ENCODE measurements at regions not wholly inside any gene's neighbourhood (a gene's known extent, or its start where the extent isn't known, plus 50 kb on each side); places are given as distances from the start of the nearest gene placed in this dataset.

- H3K36me3 Mint-ChIP-seq (ENCODE audit: low read depth) = no peaks in the 10 kb centered on the region
- no peak overlapping the region for H3K27ac Mint-ChIP-seq
- no peak overlapping the region for H3K4me3 Mint-ChIP-seq
- no peaks in the 10 kb centered on the region for H3K4me1 Mint-ChIP-seq (ENCODE audit: low read depth)
- no peaks in the 10 kb centered on the region for H3K9me3 Mint-ChIP-seq
- H3K27me3 Mint-ChIP-seq (ENCODE audit: low read depth) = peaks cover 25% of the 10 kb centered on the region
- no peak for DNase-seq (ENCODE audit: low spot score)
Observed at GRCh38 chr10:4385231-4385870, 440.7 kb upstream of the AKR1E2 start.

- H3K4me1 Mint-ChIP-seq (ENCODE audit: low read depth) = no peaks in the 10 kb centered on the region
- H3K27me3 Mint-ChIP-seq (ENCODE audit: low read depth) = peaks cover 18% of the 10 kb centered on the region
- H3K4me3 Mint-ChIP-seq = no peak overlapping the region
- H3K9me3 Mint-ChIP-seq = no peaks in the 10 kb centered on the region
- DNase-seq (ENCODE audit: low spot score) = no peak
- H3K36me3 Mint-ChIP-seq (ENCODE audit: low read depth) = no peaks in the 10 kb centered on the region
- H3K27ac Mint-ChIP-seq = no peak overlapping the region
Observed at GRCh38 chr10:4384245-4384644, 441.8 kb upstream of the AKR1E2 start.

GRCh38 chr10:4383651-4384098, 442.3 kb upstream of the AKR1E2 start:
- Mint-ChIP-seq H3K27ac (no peak overlapping the region), H3K4me3 (no peak overlapping the region), H3K36me3 (ENCODE audit: low read depth) (no peaks in the 10 kb centered on the region), H3K9me3 (no peaks in the 10 kb centered on the region), H3K27me3 (ENCODE audit: low read depth) (peaks cover 14% of the 10 kb centered on the region), H3K4me1 (ENCODE audit: low read depth) (no peaks in the 10 kb centered on the region)
- no peak for DNase-seq (ENCODE audit: low spot score)

GRCh38 chr10:4382811-4383210, 443.2 kb upstream of the AKR1E2 start:
- H3K27me3 Mint-ChIP-seq (ENCODE audit: low read depth) = peaks cover 11% of the 10 kb centered on the region
- DNase-seq (ENCODE audit: low spot score) = no peak
- H3K36me3 Mint-ChIP-seq (ENCODE audit: low read depth) = no peaks in the 10 kb centered on the region
- H3K4me1 Mint-ChIP-seq (ENCODE audit: low read depth) = no peaks in the 10 kb centered on the region
- no peak overlapping the region for H3K4me3 Mint-ChIP-seq
- H3K9me3 Mint-ChIP-seq = no peaks in the 10 kb centered on the region
- no peak overlapping the region for H3K27ac Mint-ChIP-seq

- H3K4me1 Mint-ChIP-seq (ENCODE audit: low read depth) = no peaks in the 10 kb centered on the region
- no peaks in the 10 kb centered on the region for H3K36me3 Mint-ChIP-seq (ENCODE audit: low read depth)
- no peaks in the 10 kb centered on the region for H3K9me3 Mint-ChIP-seq
- no peak for DNase-seq (ENCODE audit: low spot score)
- H3K27ac Mint-ChIP-seq = no peak overlapping the region
- H3K27me3 Mint-ChIP-seq (ENCODE audit: low read depth) = peaks cover 48% of the 10 kb centered on the region
- no peak overlapping the region for H3K4me3 Mint-ChIP-seq
Observed at GRCh38 chr10:4373612-4374011, 452.4 kb upstream of the AKR1E2 start.

- H3K27ac Mint-ChIP-seq = no peak overlapping the region
- no peak for DNase-seq (ENCODE audit: low spot score)
- H3K4me3 Mint-ChIP-seq = no peak overlapping the region
- peaks cover 52% of the 10 kb centered on the region for H3K27me3 Mint-ChIP-seq (ENCODE audit: low read depth)
- no peaks in the 10 kb centered on the region for H3K36me3 Mint-ChIP-seq (ENCODE audit: low read depth)
- no peaks in the 10 kb centered on the region for H3K9me3 Mint-ChIP-seq
- H3K4me1 Mint-ChIP-seq (ENCODE audit: low read depth) = no peaks in the 10 kb centered on the region
Observed at GRCh38 chr10:4373098-4373497, 452.9 kb upstream of the AKR1E2 start.

GRCh38 chr10:4372601-4373000, 453.4 kb upstream of the AKR1E2 start:
- H3K36me3 Mint-ChIP-seq (ENCODE audit: low read depth) = no peaks in the 10 kb centered on the region
- peaks cover 52% of the 10 kb centered on the region for H3K27me3 Mint-ChIP-seq (ENCODE audit: low read depth)
- no peak for DNase-seq (ENCODE audit: low spot score)
- no peak overlapping the region for H3K4me3 Mint-ChIP-seq
- no peaks in the 10 kb centered on the region for H3K9me3 Mint-ChIP-seq
- no peaks in the 10 kb centered on the region for H3K4me1 Mint-ChIP-seq (ENCODE audit: low read depth)
- no peak overlapping the region for H3K27ac Mint-ChIP-seq

- Mint-ChIP-seq H3K4me3 (no peak overlapping the region), H3K36me3 (ENCODE audit: low read depth) (no peaks in the 10 kb centered on the region), H3K9me3 (no peaks in the 10 kb centered on the region), H3K27me3 (ENCODE audit: low read depth) (peaks cover 51% of the 10 kb centered on the region), H3K27ac (no peak overlapping the region), H3K4me1 (ENCODE audit: low read depth) (no peaks in the 10 kb centered on the region)
- no peak for DNase-seq (ENCODE audit: low spot score)
Observed at GRCh38 chr10:4371691-4372295, 454.2 kb upstream of the AKR1E2 start.

- Mint-ChIP-seq H3K27me3 (ENCODE audit: low read depth) (peaks cover 42% of the 10 kb centered on the region), H3K27ac (no peak overlapping the region), H3K9me3 (no peaks in the 10 kb centered on the region), H3K36me3 (ENCODE audit: low read depth) (no peaks in the 10 kb centered on the region), H3K4me3 (no peak overlapping the region), H3K4me1 (ENCODE audit: low read depth) (no peaks in the 10 kb centered on the region)
- DNase-seq (ENCODE audit: low spot score) = no peak
Observed at GRCh38 chr10:4370376-4370775, 455.6 kb upstream of the AKR1E2 start.

GRCh38 chr10:4361581-4361980, 464.4 kb upstream of the AKR1E2 start:
- no peak overlapping the region for H3K27ac Mint-ChIP-seq
- no peak for DNase-seq (ENCODE audit: low spot score)
- peaks cover 1% of the 10 kb centered on the region for H3K4me1 Mint-ChIP-seq (ENCODE audit: low read depth)
- H3K36me3 Mint-ChIP-seq (ENCODE audit: low read depth) = no peaks in the 10 kb centered on the region
- H3K27me3 Mint-ChIP-seq (ENCODE audit: low read depth) = peaks cover 16% of the 10 kb centered on the region
- no peaks in the 10 kb centered on the region for H3K9me3 Mint-ChIP-seq
- H3K4me3 Mint-ChIP-seq = no peak overlapping the region

GRCh38 chr10:4359003-4359402, 467.0 kb upstream of the AKR1E2 start:
- Mint-ChIP-seq H3K27ac (no peak overlapping the region), H3K4me1 (ENCODE audit: low read depth) (peaks cover 11% of the 10 kb centered on the region), H3K36me3 (ENCODE audit: low read depth) (no peaks in the 10 kb centered on the region), H3K27me3 (ENCODE audit: low read depth) (peaks cover 18% of the 10 kb centered on the region), H3K4me3 (no peak overlapping the region), H3K9me3 (no peaks in the 10 kb centered on the region)
- no peak for DNase-seq (ENCODE audit: low spot score)

- Mint-ChIP-seq H3K27ac (no peak overlapping the region), H3K4me3 (no peak overlapping the region), H3K9me3 (no peaks in the 10 kb centered on the region), H3K27me3 (ENCODE audit: low read depth) (peaks cover 18% of the 10 kb centered on the region), H3K36me3 (ENCODE audit: low read depth) (no peaks in the 10 kb centered on the region), H3K4me1 (ENCODE audit: low read depth) (peaks cover 19% of the 10 kb centered on the region)
- DNase-seq (ENCODE audit: low spot score) = no peak
Observed at GRCh38 chr10:4357911-4358310, 468.1 kb upstream of the AKR1E2 start.

- Mint-ChIP-seq H3K27ac (no peak overlapping the region), H3K36me3 (ENCODE audit: low read depth) (no peaks in the 10 kb centered on the region), H3K27me3 (ENCODE audit: low read depth) (peaks cover 5% of the 10 kb centered on the region), H3K4me3 (no peak overlapping the region), H3K4me1 (ENCODE audit: low read depth) (peaks cover 23% of the 10 kb centered on the region), H3K9me3 (no peaks in the 10 kb centered on the region)
- no peak for DNase-seq (ENCODE audit: low spot score)
Observed at GRCh38 chr10:4355350-4355749, 470.7 kb upstream of the AKR1E2 start.

- no peaks in the 10 kb centered on the region for H3K9me3 Mint-ChIP-seq
- H3K27ac Mint-ChIP-seq = no peak overlapping the region
- peaks cover 5% of the 10 kb centered on the region for H3K27me3 Mint-ChIP-seq (ENCODE audit: low read depth)
- H3K36me3 Mint-ChIP-seq (ENCODE audit: low read depth) = no peaks in the 10 kb centered on the region
- H3K4me3 Mint-ChIP-seq = no peak overlapping the region
- no peak for DNase-seq (ENCODE audit: low spot score)
- H3K4me1 Mint-ChIP-seq (ENCODE audit: low read depth) = peaks cover 23% of the 10 kb centered on the region
Observed at GRCh38 chr10:4354382-4354812, 471.6 kb upstream of the AKR1E2 start.

GRCh38 chr10:4353964-4354363, 472.0 kb upstream of the AKR1E2 start:
- Mint-ChIP-seq H3K27me3 (ENCODE audit: low read depth) (peaks cover 5% of the 10 kb centered on the region), H3K4me3 (no peak overlapping the region)
- DNase-seq (ENCODE audit: low spot score) = no peak

More at GRCh38 chr10:4353964-4354363, 472.0 kb upstream of the AKR1E2 start:
- no peaks in the 10 kb centered on the region for H3K9me3 Mint-ChIP-seq
- H3K4me1 Mint-ChIP-seq (ENCODE audit: low read depth) = peaks cover 23% of the 10 kb centered on the region
- peak overlapping the region; percentile 39 for H3K27ac Mint-ChIP-seq
- H3K36me3 Mint-ChIP-seq (ENCODE audit: low read depth) = no peaks in the 10 kb centered on the region
